Astrocyte of the cerebellum (primary cell): ENCODE measurements at regions not wholly inside any gene's neighbourhood (a gene's known extent, or its start where the extent isn't known, plus 50 kb on each side); places are given as distances from the start of the nearest gene placed in this dataset.

Source experiments
- DNase-seq: peaks from one replicate; pipeline ENCODE4 v3.0.0-alpha.2; 2011; ENCODE audit warnings: low read depth
- H3K4me3 ChIP-seq: 2 replicates; pipeline ENCODE4 v1.5.1; 2011; ENCODE audit warnings: mild to moderate bottlenecking, low read depth, low read length, moderate library complexity
- CTCF ChIP-seq: IDR thresholded peaks from 2 replicates; pipeline ENCODE4 v1.5.1; 2012; ENCODE audit warnings: low read length, low read depth, moderate library complexity, mild to moderate bottlenecking; ENCODE audit errors: missing control alignments
- in situ Hi-C: cut with HindIII; loops from 2 replicates; pipeline ENCODE4 v1.10.0; 2017; ENCODE audit warnings: low sequenced_read_pairs

DNA sequence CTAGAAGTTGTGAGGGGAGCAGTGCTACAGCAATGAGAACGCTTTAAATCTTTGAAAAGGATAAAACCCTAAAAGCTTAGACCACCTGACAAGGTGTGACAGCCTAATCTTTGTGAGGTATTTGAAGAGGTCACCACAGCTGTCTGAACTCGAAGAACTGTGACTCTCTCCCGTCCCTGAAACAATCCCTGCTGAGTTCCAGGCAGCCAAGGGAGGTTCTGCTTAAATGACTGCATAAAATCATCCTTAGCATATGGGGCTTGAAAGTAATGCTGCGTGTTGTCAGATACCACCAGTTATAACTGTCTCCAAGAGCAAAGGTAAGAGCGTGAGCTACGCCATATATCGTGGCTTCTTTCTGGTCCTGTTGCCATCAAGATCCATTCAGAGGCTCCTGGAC, 696.3 kb downstream of the PCDH7 start:
- no peak overlapping the region for H3K4me3 ChIP-seq
- no peak for DNase-seq
- no peak for TF ChIP-seq CTCF
- in situ Hi-C loops: no loop called here

DNA sequence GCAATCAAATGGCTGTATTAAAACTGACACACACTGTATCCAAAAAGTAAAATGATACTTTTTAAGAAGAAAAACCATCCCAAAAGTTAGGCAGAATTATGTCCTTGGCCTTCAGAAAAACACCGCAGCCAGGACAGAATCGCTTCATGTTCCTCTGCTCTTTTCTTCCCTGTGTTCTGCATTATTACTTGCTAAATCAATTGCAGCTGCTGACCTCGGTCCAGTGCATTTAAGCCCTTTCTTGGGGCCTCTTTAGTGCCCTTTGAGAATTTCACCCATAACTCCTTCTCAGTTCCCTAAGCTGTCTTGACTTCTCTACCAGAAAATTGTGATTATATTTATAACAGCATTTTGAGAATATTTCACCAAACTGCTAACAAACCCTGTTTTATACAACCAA, 696.9 kb downstream of the PCDH7 start:
- in situ Hi-C loops: no loop called here
- no peak for TF ChIP-seq CTCF
- DNase-seq: no peak
- no peak overlapping the region for H3K4me3 ChIP-seq

DNA sequence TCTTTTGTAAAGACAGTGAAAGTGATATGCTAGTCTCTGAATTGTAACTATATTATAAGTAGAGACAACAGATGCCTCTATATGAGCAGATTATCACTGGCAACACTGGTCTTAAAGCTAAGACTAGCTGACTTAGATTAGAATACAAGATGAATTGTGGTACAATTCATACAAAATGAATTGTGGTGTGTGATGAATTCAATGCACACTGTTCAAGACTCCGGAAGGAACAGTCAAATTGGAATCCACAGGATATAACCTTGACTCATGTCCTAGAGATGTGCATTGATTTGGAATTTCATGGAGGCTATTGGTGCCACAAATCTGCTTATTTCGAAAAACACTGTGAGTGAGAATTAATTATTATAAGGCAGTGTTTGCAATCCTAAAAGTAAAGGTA, 701.8 kb downstream of the PCDH7 start:
- no peak for DNase-seq
- H3K4me3 ChIP-seq: no peak overlapping the region
- TF ChIP-seq CTCF: no peak
- in situ Hi-C loops: no loop called here

DNA sequence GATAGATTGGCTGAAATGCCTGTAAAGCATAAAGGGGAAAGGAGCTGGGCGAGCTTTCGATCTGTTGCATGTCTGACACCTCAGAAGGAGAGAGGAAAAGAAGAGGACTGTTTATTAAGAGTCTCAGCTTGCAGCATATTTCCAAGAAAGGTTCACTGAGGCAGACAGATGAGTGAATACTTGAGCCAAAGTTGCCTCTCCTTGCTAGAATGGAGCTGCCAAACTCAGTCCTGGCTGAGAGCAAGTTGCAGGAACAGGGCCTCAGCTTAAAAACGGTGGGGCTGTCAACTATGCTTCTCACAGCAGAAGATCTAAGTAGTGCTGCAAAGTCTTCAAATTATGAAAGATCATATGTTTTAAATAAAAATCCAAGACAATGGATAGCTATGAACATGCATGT, 707.5 kb downstream of the PCDH7 start:
- in situ Hi-C loops: no loop called here
- H3K4me3 ChIP-seq: no peak overlapping the region

GRCh38 chr4:31442236-31442635, 722.1 kb downstream of the PCDH7 start:
- in situ Hi-C loops: no loop called here
- no peak overlapping the region for H3K4me3 ChIP-seq
- DNase-seq: no peak
- TF ChIP-seq CTCF: no peak

More for the DNA sequence above, 707.5 kb downstream of the PCDH7 start:
- no peak for DNase-seq
- no peak for TF ChIP-seq CTCF

DNA sequence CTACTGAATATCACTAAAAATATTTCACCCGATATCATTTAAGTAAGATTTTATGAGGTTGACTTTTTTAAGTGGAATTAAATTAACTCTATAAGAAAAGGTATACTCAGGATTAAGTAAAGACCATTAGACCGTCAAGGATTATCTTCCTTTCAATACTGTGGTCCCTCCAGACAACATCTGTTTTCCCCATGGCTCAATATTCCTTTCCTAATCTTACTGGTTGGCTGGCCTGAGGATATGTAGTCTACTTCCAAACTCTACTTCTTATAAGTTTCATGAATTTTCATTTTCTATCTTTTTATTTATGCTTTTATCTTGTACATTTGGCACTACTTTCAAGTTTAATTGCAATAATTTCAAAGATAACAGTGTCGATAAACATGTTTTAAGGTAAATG, 725.4 kb downstream of the PCDH7 start:
- no peak for TF ChIP-seq CTCF
- H3K4me3 ChIP-seq: no peak overlapping the region
- no peak for DNase-seq
- in situ Hi-C loops: loop anchor here (5.0 kb wide), 1 partner anchor 48 kb away; no protein-coding TSS in a partner anchor

DNA sequence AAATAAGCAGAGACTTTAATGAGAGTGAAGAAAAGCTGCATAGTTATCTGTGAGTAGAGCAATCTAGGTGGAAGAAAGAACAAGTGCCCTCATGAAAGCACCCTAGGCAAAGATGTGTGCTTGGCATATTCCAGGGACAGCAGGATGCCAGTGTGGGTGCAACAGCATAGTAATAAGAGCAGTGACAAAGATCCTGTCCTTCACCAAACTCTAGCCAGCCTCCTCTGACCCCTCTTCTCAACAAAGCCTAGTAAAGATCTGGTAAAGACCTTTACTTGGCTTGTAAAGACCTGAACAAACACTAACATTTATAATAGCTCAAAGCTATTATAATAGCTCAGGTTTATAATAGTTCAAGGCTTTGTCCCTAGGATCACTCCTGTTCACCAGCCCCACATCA, 735.4 kb downstream of the PCDH7 start:
- TF ChIP-seq CTCF: no peak
- no peak for DNase-seq
- in situ Hi-C loops: no loop called here
- H3K4me3 ChIP-seq: no peak overlapping the region
